SK-N-SH treated with all-trans-retinoic acid at 6 μM for 48 hours (cell line): ENCODE measurements at regions not wholly inside any gene's neighbourhood (a gene's known extent, or its start where the extent isn't known, plus 50 kb on each side); places are given as distances from the start of the nearest gene placed in this dataset.

Experiments used
- ATAC-seq: fragments of 200-7000 bp; cut with Tn5 transposase; 3 replicates; pipeline ENCODE4 v1.9.1; 2020; ENCODE audit warnings: mild to moderate bottlenecking, moderate library complexity
- ARNTL ChIP-seq: fragments of 450-650 bp; formaldehyde crosslinking; IDR thresholded peaks from 2 replicates; pipeline ENCODE4 v1.5.0; 2020; ENCODE audit warnings: low read depth, mild to moderate bottlenecking, moderate library complexity, borderline replicate concordance
- BACH2 ChIP-seq: fragments of 250-450 bp; sonication (Bioruptor Pico); IDR thresholded peaks from 2 replicates; pipeline ENCODE4 v1.9.0; 2021; ENCODE audit warnings: mild to moderate bottlenecking, borderline replicate concordance
- CREB5 ChIP-seq: fragments of 250-450 bp; sonication (Bioruptor Pico); IDR thresholded peaks from 2 replicates; pipeline ENCODE4 v1.5.1; 2020; ENCODE audit warnings: low read depth, mild to moderate bottlenecking, moderate library complexity
- CSDC2 ChIP-seq: fragments of 250-450 bp; sonication (Bioruptor Pico); IDR thresholded peaks from 2 replicates; pipeline ENCODE4 v1.5.0; 2020; ENCODE audit warnings: mild to moderate bottlenecking, moderate library complexity
- CSRNP3 ChIP-seq: fragments of 250-450 bp; sonication (Bioruptor Pico); IDR thresholded peaks from 2 replicates; pipeline ENCODE4 v1.5.1; 2021; ENCODE audit warnings: mild to moderate bottlenecking, moderate library complexity
- ESRRG ChIP-seq: fragments of 250-450 bp; sonication (Bioruptor Pico); IDR thresholded peaks from 2 replicates; pipeline ENCODE4 v1.6.1; 2021; ENCODE audit warnings: mild to moderate bottlenecking
- GLIS3 ChIP-seq: fragments of 250-450 bp; sonication (Bioruptor Pico); IDR thresholded peaks from 2 replicates; pipeline ENCODE4 v1.5.0; 2020; ENCODE audit warnings: mild to moderate bottlenecking, moderate library complexity
- ISL1 ChIP-seq: fragments of 250-450 bp; sonication (Bioruptor Pico); IDR thresholded peaks from 2 replicates; pipeline ENCODE4 v2.1.2; 2022; ENCODE audit warnings: mild to moderate bottlenecking, moderate library complexity
- OSR1 ChIP-seq: fragments of 250-450 bp; sonication (Bioruptor Pico); IDR thresholded peaks from 2 replicates; pipeline ENCODE4 v1.8.0; 2022; ENCODE audit warnings: moderate library complexity, mild to moderate bottlenecking, inconsistent platforms
- POU6F1 ChIP-seq: fragments of 250-450 bp; sonication (Bioruptor Pico); IDR thresholded peaks from 2 replicates; pipeline ENCODE4 v1.8.0; 2021; ENCODE audit warnings: low read depth, mild to moderate bottlenecking, moderate library complexity, borderline replicate concordance
- PPARA ChIP-seq: fragments of 250-450 bp; sonication (Bioruptor Pico); IDR thresholded peaks from 2 replicates; pipeline ENCODE4 v1.5.0; 2020; ENCODE audit warnings: mild to moderate bottlenecking, borderline replicate concordance
- RARB ChIP-seq: fragments of 250-450 bp; sonication (Bioruptor Pico); IDR thresholded peaks from 2 replicates; pipeline ENCODE4 v1.8.0; 2021; ENCODE audit warnings: mild to moderate bottlenecking, moderate library complexity
- SNAI2 ChIP-seq: fragments of 250-450 bp; sonication (Bioruptor Pico); IDR thresholded peaks from 2 replicates; pipeline ENCODE4 v1.5.0; 2020; ENCODE audit warnings: mild to moderate bottlenecking, moderate library complexity
- TCF4 ChIP-seq: fragments of 250-450 bp; sonication (Bioruptor Pico); IDR thresholded peaks from 2 replicates; pipeline ENCODE4 v1.8.0; 2021; ENCODE audit warnings: mild to moderate bottlenecking, moderate library complexity, borderline replicate concordance
- TOX ChIP-seq: fragments of 250-450 bp; sonication (Bioruptor Pico); IDR thresholded peaks from 2 replicates; pipeline ENCODE4 v1.8.0; 2021; ENCODE audit warnings: mild to moderate bottlenecking, moderate library complexity, borderline replicate concordance
- TSHZ2 ChIP-seq: fragments of 250-450 bp; sonication (Bioruptor Pico); IDR thresholded peaks from 2 replicates; pipeline ENCODE4 v1.5.0; 2020; ENCODE audit warnings: mild to moderate bottlenecking, moderate library complexity
- ZC3H10 ChIP-seq: fragments of 250-450 bp; sonication (Bioruptor Pico); IDR thresholded peaks from 2 replicates; pipeline ENCODE4 v1.5.1; 2021; ENCODE audit warnings: mild to moderate bottlenecking, moderate library complexity
- ZFP3 ChIP-seq: fragments of 250-450 bp; sonication (Bioruptor Pico); IDR thresholded peaks from 2 replicates; pipeline ENCODE4 v1.5.0; 2020; ENCODE audit warnings: mild to moderate bottlenecking, moderate library complexity
- ZFP30 ChIP-seq: fragments of 450-650 bp; formaldehyde crosslinking; IDR thresholded peaks from 2 replicates; pipeline ENCODE4 v1.5.0; 2022; ENCODE audit warnings: mild to moderate bottlenecking, moderate library complexity
- ZNF565 ChIP-seq: fragments of 450-650 bp; formaldehyde crosslinking; conservative IDR thresholded peaks from 2 replicates; pipeline ENCODE4 v1.5.0; 2020; ENCODE audit warnings: low read depth, mild to moderate bottlenecking, moderate library complexity
- ZNF70 ChIP-seq: fragments of 450-650 bp; formaldehyde crosslinking; IDR thresholded peaks from 2 replicates; pipeline ENCODE4 v1.5.0; 2020; ENCODE audit warnings: mild to moderate bottlenecking, moderate library complexity
- ZNF8 ChIP-seq: fragments of 450-650 bp; formaldehyde crosslinking; IDR thresholded peaks from 2 replicates; pipeline ENCODE4 v1.5.0; 2020; ENCODE audit warnings: mild to moderate bottlenecking, moderate library complexity

DNA sequence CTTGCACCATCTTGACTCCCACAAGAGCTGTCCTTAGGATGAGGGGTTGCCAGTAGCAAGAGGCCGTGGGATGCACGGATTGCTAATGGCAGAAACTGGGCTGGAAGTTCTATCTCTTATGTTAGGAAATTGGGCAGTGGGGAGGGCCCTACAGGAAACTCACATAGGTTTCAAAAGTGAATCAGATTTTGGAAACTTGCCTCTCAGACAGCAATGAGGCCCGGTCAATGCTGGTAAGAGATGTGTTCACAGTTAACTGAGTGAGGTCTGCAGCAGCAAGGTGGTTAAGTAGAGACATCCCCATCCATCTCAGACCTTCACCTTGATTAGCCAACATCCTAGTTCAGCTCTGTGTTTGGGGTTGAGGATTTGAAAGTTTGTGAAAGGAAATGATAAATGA is 164.7 kb downstream of the ABCA8 start:
- no peak for ATAC-seq
- TF ChIP-seq ZFP30 (CRISPR knock-in tag) (no peak), TOX (no peak), CSRNP3 (CRISPR knock-in tag) (no peak), PPARA (no peak), OSR1 (CRISPR knock-in tag) (no peak), BACH2 (CRISPR knock-in tag) (no peak), ARNTL (no peak), TSHZ2 (no peak), GLIS3 (CRISPR knock-in tag) (no peak), SNAI2 (no peak), ISL1 (CRISPR knock-in tag) (no peak), ZNF8 (CRISPR knock-in tag) (no peak), ESRRG (CRISPR knock-in tag) (no peak), ZC3H10 (CRISPR knock-in tag) (no peak)

DNA sequence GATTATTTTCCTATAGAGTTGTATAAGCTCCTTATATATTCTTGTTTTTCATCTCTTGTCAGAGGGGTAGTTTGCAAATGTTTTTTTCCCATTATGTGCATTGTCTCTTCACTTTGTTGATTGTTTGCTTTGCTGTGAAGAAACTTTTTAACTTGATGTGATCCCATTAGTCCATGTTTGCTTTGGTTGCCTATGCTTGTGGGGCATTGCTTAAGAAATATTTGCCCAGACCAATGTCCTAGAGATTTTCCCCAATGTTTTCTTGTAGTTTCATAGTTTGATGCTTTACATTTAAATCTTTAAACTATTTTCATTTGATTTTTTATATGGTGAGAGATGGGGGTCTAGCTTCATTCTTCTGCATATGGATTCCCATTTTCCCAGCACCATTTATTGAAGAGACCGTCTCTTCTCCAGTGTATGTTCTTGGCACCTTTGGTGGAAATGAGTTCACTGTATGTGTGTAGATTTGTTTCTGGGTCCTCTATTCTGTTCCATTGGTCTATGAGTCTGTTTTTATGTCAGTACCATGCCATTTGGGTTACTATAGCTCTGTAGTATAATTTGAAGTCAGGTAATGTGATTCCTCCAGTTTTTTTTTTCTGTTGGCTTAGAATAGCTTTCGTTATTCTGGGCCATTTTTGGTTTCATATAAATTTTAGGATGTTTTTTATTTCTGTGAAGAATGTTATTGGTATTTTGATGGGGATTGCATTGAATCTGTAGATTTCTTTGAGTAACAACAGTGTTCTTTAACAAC is 165.8 kb downstream of the ABCA8 start:
- no peak for ATAC-seq
- TF ChIP-seq CSRNP3 (CRISPR knock-in tag) (no peak), TSHZ2 (no peak), ZFP3 (CRISPR knock-in tag) (no peak), ARNTL (no peak), OSR1 (CRISPR knock-in tag) (no peak), ZNF565 (CRISPR knock-in tag) (no peak), PPARA (no peak), TCF4 (CRISPR knock-in tag) (no peak), ZNF8 (CRISPR knock-in tag) (no peak), ZNF70 (CRISPR knock-in tag) (no peak), ZC3H10 (CRISPR knock-in tag) (no peak), RARB (no peak), GLIS3 (CRISPR knock-in tag) (no peak), SNAI2 (no peak), BACH2 (CRISPR knock-in tag) (no peak), CSDC2 (CRISPR knock-in tag) (no peak), ESRRG (CRISPR knock-in tag) (no peak), ZFP30 (CRISPR knock-in tag) (no peak), CREB5 (no peak), POU6F1 (CRISPR knock-in tag) (no peak)
